ENCODE measurements at regions not wholly inside any gene's neighbourhood (a gene's known extent, or its start where the extent isn't known, plus 50 kb on each side); places are given as distances from the start of the nearest gene placed in this dataset.
A peak's percentile ranks its signal among the peaks of the same experiment; 100 is the strongest.

DNA sequence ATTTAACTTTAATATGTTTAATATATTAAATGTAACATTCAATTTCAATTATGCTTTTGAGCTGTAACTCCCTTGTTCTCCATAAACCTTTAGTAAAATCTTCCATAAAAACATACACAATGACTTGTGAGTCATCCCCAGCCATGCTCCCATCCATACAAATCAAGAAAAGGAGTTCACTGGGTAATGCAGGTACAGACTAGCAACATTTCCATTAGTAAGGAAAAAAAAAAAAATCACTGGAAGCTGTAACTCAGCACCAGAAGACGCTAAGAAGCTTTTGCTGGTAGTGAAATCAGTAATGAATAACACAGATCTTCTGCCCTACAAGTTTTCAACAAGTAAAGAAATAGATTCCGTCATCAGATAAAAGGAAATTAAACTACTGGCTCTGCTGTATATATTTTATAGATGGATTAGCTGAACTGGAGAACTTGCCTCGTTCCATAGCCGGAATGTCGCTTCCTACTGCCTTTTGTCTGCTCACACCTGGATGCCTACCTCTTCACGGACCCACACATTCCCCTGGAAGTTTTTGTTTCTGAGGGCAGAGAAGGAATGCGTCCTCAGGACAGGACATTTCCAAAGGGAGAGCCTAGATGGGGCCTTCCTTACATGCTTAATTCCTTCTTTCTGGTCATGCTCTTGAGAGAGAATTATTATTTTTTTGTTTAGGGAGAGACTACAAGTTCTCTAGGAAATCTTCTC lies 298.4 kb upstream of the ANKRD50 start:
- ChIA-PET POLR2A (ENCODE audit: unreplicated experiment) (interaction anchor here (0.6 kb wide), 2 partner anchors 224 to 640 kb away, joined by 3 read pairs; no protein-coding TSS in a partner anchor), CTCF (no interaction called here)
- no peaks in the 10 kb centered on the region for H3K4me1 ChIP-seq (replicated peaks; ENCODE audit: insufficient read depth)
- H3F3A ChIP-seq (ENCODE audit: insufficient read depth, low read depth): no peaks in the 10 kb centered on the region
- TF ChIP-seq, protein P1, sequence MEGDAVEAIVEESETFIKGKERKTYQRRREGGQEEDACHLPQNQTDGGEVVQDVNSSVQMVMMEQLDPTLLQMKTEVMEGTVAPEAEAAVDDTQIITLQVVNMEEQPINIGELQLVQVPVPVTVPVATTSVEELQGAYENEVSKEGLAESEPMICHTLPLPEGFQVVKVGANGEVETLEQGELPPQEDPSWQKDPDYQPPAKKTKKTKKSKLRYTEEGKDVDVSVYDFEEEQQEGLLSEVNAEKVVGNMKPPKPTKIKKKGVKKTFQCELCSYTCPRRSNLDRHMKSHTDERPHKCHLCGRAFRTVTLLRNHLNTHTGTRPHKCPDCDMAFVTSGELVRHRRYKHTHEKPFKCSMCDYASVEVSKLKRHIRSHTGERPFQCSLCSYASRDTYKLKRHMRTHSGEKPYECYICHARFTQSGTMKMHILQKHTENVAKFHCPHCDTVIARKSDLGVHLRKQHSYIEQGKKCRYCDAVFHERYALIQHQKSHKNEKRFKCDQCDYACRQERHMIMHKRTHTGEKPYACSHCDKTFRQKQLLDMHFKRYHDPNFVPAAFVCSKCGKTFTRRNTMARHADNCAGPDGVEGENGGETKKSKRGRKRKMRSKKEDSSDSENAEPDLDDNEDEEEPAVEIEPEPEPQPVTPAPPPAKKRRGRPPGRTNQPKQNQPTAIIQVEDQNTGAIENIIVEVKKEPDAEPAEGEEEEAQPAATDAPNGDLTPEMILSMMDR (conservative IDR thresholded peaks at IDR 0.05): no peak
- TF ChIP-seq EZH2 (IDR thresholded peaks at IDR 0.05; ENCODE audit: low read depth): no peak
- no peak overlapping the region for H3K4me3 ChIP-seq
- H3K9me2 ChIP-seq (ENCODE audit: insufficient read depth): peaks cover 3% of the 10 kb centered on the region; the same call in 1 of the 2 replicates
- BruUV-seq (replicated peaks): no TSS peak
- no peaks in the 10 kb centered on the region for H3K36me3 ChIP-seq (ENCODE audit: low read depth)
- H2AFZ ChIP-seq: peak overlapping the region; percentile 40; the same call in 1 of the 2 replicates
- H4K20me1 ChIP-seq (ENCODE audit: insufficient read depth): no peaks in the 10 kb centered on the region
- no peak for DNase-seq
- H3K9me3 ChIP-seq (ENCODE audit: insufficient read depth, low read depth): no peaks in the 10 kb centered on the region
- no peak overlapping the region for H3K4me2 ChIP-seq
- intact Hi-C loops (cut with micrococcal nuclease; ENCODE audit: unreplicated experiment): no loop called here
- no peak overlapping the region for H3K27ac ChIP-seq
- no peaks in the 10 kb centered on the region for H3K27me3 ChIP-seq (ENCODE audit: insufficient read depth, low read depth)
- no peaks in the 10 kb centered on the region for H3K79me2 ChIP-seq (ENCODE audit: low read depth)

DNA sequence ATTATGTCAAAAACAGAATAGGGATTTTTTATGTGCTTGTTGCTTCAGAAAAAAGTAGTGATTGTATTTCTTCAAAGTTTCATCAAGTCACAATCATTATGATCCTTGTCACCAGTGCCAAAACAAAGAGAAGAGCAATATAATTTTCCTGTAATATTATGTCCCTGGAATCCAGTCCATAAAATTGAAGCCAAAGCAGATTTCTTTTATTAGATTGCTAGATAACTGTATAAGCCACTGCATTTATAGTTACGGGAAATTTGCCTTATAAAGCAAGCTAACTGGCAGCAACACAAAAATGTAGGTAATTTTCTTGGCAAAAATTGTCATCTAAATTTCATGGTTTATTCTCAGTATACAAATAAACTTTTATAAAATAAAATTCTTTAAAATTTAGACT lies 296.1 kb upstream of the ANKRD50 start:
- H3K4me3 ChIP-seq: no peak overlapping the region
- ChIA-PET POLR2A (ENCODE audit: unreplicated experiment) (no interaction called here), CTCF (no interaction called here)
- intact Hi-C loops (cut with micrococcal nuclease; ENCODE audit: unreplicated experiment): no loop called here
- no peak overlapping the region for H3K4me2 ChIP-seq
- H2AFZ ChIP-seq: no peak overlapping the region
- no TSS peak for BruUV-seq (replicated peaks)
- TF ChIP-seq, protein P1 (conservative IDR thresholded peaks at IDR 0.05): no peak
- TF ChIP-seq EZH2 (IDR thresholded peaks at IDR 0.05; ENCODE audit: low read depth): no peak
- no peaks in the 10 kb centered on the region for H3K4me1 ChIP-seq (replicated peaks; ENCODE audit: insufficient read depth)
- no peak overlapping the region for H3K27ac ChIP-seq
- H3K9me3 ChIP-seq (ENCODE audit: insufficient read depth, low read depth): no peaks in the 10 kb centered on the region
- H4K20me1 ChIP-seq (ENCODE audit: insufficient read depth): no peaks in the 10 kb centered on the region
- no peaks in the 10 kb centered on the region for H3K36me3 ChIP-seq (ENCODE audit: low read depth)
- no peak for DNase-seq
- peaks cover 3% of the 10 kb centered on the region; the same call in 1 of the 2 replicates for H3K9me2 ChIP-seq (ENCODE audit: insufficient read depth)
- no peaks in the 10 kb centered on the region for H3F3A ChIP-seq (ENCODE audit: insufficient read depth, low read depth)
- no peaks in the 10 kb centered on the region for H3K79me2 ChIP-seq (ENCODE audit: low read depth)
- H3K27me3 ChIP-seq (ENCODE audit: insufficient read depth, low read depth): no peaks in the 10 kb centered on the region

DNA sequence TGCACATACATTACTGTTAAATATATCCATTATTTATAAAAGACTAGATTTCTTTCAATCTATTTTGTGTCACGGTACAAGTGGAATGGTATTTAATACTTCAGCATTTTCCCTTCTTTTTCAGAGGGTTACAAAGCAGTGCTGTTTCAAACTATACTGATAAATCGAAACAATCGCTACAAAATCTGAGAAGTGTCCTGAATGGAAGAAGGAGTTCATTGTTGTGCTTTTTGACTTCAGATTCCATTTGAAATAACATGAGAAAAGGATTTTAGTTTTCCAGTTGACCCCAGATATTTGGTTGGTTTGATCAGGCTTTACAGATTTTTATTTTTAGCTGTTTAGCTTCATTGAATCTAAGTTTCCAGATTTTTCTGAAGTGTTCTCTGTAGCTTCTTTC lies 292.1 kb upstream of the ANKRD50 start:
- DNase-seq: no peak
- no TSS peak for BruUV-seq (replicated peaks)
- TF ChIP-seq, protein P1 (conservative IDR thresholded peaks at IDR 0.05): no peak
- no peak for TF ChIP-seq EZH2 (IDR thresholded peaks at IDR 0.05; ENCODE audit: low read depth)
- ChIA-PET POLR2A (ENCODE audit: unreplicated experiment) (interaction anchor here (0.6 kb wide), 1 partner anchor 1390 kb away, joined by 3 read pairs; no protein-coding TSS in a partner anchor), CTCF (no interaction called here)
- Histone ChIP-seq H3K27ac (no peak overlapping the region), H3K4me1 (replicated peaks; ENCODE audit: insufficient read depth) (no peaks in the 10 kb centered on the region), H2AFZ (no peak overlapping the region), H3K9me2 (ENCODE audit: insufficient read depth) (0 out of 2 replicates have a peak, but pooled peaks cover 5% of the 10 kb centered on the region), H3K79me2 (ENCODE audit: low read depth) (no peaks in the 10 kb centered on the region), H3F3A (ENCODE audit: insufficient read depth, low read depth) (no peaks in the 10 kb centered on the region), H3K36me3 (ENCODE audit: low read depth) (no peaks in the 10 kb centered on the region), H3K9me3 (ENCODE audit: insufficient read depth, low read depth) (no peaks in the 10 kb centered on the region), H3K4me3 (no peak overlapping the region), H3K27me3 (ENCODE audit: insufficient read depth, low read depth) (no peaks in the 10 kb centered on the region), H4K20me1 (ENCODE audit: insufficient read depth) (no peaks in the 10 kb centered on the region), H3K4me2 (no peak overlapping the region)
- intact Hi-C loops (cut with micrococcal nuclease; ENCODE audit: unreplicated experiment): no loop called here
